SKM-1 treated with dmso at 0.1 percent for 144 hours (cell line): ENCODE measurements at regions not wholly inside any gene's neighbourhood (a gene's known extent, or its start where the extent isn't known, plus 50 kb on each side); places are given as distances from the start of the nearest gene placed in this dataset.

Experiments
- DNase-seq: peaks from one replicate; lab custom pipeline; 2025; ENCODE audit not compliant: unreplicated experiment; lab: John Stamatoyannopoulos, UW

DNA sequence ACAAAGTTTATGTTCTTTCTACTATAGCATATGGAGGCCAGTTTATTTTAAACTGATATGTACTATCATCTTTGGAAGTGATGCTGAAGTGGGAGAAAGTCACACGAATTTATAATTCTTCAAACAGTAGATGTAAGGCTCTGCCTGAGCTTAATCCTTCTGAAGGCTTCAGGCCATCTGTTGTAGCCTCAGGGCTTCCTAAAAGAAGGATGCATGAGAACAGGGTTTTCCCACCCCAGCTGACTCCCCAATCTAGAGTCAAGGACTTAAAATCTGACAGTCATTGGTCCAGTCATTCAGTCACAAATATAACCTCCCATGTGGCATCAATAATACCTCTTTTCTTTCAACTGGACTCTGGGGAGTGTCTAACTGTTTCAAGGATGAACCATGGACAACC, 330.5 kb downstream of the KCNS3 start:
- no peak for DNase-seq

DNA sequence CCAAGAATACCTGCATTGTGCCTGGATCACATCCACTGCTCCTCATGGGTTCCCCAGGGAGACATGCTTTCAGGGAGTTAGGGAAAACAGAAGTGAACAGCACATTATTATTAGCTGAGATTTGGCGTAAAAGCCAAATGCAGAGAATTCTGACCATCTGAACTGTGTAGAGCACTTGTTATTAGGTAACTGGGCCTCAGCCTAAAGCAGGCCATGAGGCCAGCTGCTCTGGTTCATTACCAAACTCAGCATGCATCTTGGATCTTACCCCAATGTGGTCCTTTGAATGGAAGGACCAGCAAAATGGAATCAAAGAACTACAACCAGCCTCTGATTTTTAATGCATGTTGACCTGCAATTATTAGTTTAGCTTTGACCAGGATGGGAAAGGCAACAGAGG, 322.3 kb downstream of the KCNS3 start:
- no peak for DNase-seq

DNA sequence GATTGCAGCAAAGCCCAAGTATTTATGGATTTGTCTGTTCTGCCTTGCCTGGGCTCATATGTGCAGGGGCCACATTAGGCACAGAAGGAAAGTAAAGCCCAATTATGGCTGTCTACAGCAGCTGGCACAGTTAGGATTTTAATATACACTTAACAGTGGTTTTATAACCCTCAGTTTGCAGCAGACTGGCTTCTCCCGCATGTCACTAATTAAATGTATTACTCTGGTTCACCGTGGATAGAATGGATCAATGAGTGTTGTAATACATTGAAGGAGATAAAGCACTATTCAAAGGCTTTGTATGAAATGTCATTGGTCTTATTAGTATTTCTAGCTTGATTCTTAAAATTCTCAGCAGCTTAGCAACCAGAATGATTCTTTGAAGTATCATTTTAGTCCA, 320.2 kb downstream of the KCNS3 start:
- no peak for DNase-seq

DNA sequence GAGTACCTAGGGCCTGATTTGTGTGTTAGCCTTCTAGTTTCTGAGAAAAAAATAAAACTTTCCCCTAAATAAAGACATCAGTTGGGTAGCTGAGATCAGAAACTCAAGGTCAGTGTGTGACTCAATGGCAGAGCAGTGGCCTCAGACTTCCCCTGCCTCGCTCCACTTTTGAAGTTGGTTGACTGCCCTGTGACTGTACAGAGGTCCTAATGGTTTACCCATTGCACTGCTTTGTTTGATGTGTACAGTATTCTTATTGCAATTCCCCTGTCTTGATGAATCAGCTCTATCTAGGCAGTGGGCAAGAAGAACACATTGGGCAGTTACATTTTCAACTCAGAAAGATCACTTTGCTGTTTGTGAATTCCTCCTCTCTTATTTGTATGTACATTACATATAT, 315.7 kb downstream of the KCNS3 start:
- DNase-seq, result no peak

DNA sequence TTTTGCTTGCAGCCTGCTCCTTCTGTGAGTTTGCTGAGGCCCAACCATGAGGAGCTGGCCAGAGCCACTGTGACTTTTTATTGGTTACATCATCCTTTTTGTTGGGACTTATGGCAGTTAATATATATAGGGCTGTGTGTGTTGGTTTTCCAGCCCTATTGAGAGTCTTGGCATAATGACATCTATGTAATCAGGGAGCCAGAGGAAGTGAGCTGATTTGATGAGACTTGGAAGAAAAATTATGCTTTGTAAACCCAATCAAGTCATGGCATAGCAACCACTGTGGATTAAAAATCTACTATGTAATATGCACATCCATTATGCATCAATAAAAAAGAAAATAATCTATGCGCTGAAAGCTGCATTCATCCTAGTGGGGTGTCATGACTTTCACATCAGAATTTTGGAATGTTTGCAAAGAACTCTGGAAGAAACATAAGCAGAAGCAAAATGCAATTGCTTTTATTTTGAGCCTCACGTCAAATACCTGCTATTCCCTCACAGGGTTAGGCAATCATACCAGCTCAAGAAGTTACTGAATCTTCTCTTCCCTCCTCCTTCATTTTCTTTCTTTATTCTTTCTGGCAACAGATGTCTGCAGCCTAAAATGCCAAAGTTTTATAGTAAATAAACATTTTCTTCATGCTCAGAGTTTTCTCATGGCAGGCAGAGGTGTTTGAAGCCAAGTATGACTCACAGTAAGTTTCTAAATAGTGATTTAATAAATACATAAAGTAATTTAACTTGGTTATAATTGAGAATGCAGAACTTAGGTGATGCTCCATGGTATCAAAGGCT, 308.5 kb downstream of the KCNS3 start:
- no peak for DNase-seq

DNA sequence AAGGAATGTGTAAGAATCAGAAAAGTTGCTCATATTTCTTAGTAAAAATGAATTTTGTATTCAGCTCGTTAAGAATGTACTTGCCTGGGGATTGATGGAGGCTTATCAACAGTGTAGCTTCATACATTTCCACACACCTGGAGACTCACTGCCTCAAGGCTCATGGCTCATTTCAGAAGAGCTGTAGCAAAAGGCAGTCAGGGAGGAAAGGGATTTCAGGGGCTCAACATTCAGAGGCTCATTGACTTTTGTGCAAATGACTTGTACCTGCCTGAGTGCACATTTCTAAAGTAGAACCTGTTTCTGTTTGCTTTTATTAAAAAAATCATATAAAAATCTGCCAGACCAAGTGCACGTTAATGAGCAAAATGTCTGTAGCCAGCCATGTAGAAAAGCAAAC, 304.4 kb downstream of the KCNS3 start:
- no peak for DNase-seq

DNA sequence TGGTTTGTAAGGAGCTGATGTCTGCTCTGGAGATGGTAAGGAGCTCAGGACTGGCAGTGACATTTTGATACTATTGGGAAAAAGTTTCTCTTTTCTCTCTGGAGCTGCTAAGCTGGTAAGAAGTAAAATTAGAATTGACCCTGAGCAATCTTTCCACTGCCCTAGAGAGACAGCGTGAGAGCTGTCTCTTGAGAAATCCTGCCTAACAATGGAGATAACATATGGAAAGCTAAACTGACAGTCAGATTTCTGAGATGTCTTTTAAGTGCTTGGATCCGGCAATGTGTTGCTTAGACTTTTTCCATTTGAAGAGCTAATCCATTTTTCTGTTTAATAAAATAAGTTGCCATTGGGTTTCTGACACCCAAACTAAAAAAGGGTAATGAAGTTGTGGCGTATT, 302.4 kb downstream of the KCNS3 start:
- DNase-seq, result no peak

DNA sequence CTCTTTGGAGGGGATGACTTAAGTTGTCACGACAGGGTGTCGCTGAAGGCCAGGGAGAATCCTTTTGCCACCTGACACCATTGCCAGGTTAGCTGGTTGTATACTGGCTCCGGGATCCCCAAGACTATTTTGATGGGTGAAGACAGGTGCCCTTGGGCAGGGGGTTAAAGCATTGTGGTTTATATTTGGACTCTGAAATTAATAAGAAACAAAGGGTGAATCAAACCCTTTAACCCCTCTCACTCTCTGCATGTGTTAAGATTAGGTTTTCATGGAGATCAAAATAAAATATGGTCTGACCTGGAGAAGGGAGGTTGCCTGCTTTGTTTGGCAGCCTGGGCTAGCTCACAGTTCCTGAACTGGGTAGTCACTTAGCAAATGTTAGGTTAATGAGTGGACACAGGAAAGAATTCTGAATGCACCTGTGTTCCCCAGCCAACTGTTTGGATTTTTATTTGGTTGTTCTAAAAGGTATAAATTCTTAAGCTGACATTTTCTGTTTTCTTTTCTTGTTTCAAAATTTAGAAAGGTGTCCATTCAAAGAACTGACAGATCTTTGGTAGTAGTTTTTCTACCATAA, 301.7 kb downstream of the KCNS3 start:
- no peak for DNase-seq

DNA sequence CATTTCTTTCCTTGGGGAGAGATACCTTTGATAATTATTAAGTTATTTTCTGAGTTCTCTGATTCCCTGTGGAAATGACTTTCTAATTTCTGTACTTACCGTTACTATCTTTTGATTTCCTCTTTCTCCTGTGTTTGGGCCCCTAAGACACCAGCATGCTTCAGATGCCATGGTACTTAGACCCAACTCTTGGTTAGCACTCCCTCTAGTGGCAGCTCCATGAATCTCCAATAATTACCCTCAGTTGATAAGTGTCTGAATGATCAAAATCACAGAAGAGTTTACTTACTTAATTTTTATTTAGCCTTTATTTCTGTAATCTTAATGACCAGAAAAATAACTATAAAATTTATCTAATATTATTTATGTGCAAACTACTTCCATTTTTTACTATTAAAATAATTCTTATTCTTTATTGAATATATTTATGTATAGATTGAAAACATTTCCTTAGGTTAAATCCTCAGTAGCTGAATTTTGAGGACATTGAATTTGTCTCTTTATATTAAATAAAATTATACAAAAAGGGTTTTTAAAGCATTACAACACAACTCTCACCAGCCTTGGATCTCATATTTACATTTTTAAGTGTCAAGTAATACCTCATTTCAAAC, 300.4 kb downstream of the KCNS3 start:
- DNase-seq, result peak; percentile 60

DNA sequence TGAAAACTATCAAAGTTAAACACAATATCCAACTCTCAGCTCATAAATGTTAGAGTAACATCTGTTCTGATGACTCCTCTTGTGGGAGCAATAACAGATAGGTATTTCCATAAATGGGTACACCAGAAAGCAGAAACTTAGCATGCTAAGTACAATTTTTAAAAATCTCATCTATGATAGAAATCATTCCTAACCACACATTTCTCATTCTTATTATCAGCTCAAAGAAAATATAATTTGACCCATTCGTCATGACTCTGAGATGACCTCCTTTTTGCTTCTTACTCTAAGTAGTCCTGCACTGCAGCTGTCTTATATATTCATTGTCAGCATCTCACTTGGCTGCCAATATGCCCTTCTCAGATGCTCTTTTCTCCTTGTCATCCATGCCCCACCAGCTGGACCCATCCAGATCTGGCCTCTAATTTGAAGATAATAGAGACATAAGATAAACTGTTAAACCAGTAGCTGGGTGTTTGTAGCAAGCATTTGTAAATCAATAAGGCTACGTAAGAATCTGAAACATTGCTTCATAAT, 298.3 kb downstream of the KCNS3 start:
- no peak for DNase-seq

DNA sequence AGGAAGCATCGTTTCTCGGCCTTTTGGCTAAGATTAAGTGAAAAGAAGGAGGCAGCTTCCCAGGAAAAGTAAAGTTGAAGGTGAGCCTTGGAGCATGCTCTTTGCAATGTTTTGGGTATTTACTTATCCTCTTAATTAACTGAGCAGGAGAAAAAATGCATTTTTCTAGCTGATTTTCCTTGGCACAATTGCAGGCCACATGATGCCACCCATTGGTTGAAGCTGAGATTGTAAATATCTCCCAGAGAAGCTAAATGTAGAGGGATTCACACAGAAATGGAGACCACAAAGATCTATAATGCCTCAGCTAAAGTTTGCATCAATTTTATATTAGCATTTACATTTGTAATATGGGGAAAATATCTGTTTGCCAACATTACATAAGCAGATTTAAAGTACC, 294.1 kb downstream of the KCNS3 start:
- DNase-seq, result no peak

DNA sequence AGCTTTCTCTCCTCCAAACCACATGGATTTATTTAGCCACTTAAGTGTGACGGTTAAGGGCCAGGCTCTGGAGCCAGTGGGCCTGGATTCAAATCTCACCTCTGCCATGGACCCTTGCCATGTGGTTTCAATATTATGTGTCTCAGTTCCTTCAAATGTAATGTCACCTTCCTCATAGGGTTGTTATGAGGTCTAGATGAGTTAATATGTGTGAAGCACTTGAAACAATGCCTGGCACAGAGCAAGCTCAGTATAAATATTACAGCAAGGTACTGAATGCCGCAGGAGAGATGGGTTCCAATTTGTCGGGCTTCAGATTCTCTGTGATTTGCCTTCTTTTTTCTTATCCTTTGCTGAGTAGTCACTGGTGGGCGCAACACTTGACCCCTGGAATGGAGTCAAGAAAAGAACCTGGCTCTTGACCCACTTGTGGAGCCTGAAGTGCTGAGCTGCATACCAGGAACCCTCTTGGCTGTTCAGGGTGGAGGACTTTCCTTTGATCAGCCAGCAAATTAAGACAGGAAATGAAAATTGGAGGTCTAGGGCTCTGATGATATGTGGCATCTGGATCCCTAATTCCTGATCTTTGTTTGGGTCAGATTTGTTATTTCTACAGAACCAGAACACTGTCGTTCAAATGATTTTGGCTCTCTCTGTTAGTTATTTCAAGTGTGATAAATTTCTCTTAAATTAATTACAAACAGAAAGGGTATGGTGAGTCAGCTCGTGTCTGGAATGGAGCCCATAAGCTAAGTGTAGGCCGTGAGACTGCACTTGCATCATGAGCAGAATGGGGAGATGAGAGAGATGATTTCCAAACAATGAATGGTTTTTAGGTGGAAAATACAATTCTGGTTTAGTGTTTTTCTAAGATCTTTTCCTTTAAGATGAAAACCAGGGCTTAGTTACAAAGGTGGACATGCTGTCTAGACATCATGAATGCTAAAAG, 293.0 kb downstream of the KCNS3 start:
- DNase-seq, result no peak

DNA sequence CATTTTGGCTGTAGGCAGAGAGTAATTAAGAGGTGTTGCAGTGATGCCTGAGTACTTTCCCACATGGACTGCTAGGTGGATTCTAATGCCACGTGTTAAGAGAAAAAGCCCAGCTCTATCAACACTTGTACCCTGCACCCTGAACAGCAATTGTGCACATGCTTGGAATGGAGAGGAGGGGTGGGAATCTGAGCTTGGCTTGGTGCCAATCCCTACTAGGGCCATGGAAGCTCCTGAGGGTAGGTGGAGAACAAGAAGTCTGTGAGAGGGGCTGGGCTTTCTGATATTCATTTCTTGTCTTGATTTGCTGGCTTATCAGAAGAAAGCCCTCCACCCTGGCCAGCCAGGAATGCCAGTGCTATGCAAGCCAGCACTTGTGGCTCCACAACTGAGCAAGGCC, 292.2 kb downstream of the KCNS3 start:
- no peak for DNase-seq

DNA sequence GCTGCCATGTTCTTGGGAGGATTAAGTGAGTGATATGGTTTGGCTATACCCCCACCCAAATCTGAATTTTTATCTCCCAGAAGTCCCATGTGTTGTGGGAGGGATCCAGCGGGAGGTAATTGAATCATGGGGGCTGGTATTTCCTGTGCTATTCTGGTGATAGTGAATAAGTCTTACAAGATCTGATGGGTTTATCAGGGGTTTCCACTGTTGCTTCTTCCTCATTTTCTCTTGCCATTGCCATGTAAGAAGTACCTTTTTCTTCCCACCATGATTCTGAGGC, 291.4 kb downstream of the KCNS3 start:
- no peak for DNase-seq

DNA sequence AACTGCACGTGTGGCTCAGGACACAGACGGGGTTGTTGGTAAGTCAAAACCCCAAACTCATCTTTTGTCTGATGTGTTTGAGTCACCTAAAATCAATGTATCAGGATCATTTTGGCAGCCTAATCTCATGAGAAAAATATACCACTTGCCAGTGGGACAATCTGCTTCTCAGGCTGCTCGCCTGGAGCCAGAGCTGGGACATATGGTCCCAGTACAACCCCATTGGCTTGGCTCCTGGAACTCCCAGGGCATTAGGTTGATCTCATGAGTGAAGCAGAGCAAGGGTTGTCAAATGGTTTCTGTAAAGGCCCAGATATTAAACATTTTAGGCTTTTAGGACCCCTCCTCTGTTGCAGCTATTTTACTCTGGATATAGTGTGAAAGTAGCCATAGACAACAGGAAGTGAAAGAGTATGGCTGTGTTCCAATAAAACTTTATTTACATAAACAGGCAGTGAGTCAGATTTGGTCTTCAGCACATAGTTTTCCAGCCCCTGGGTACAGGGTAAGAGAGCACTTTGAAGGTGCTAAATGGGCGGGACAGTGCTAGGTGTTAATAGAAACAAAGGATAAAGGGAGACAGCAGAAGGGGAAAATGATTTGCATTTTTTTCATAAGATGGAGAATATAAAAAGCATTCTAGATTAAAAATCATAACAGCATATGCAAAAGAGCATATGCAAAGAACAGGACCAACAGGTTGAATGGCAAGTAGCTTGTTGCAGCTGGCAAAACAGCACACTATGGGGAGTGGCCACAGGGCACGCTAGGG, 290.8 kb downstream of the KCNS3 start:
- DNase-seq, result no peak

DNA sequence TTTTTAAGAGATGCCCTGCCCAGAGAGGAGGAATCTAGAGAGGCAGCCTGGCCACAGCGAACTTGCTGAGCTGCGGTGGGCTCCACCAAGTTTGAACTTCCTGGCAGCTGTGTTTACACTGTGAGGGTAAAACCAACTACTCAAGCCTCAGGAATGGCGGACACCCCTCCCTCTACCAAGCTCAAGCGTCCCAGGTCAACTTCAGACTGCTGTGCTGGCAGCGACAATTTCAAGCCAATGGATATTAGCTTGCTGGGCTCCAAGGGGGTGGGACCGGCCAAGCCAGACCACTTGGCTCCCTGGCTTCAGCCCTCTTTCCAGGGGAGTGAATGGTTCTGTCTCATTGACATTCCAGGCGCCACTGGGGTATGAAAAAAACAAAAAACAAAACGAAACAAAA, 289.4 kb downstream of the KCNS3 start:
- no peak for DNase-seq

DNA sequence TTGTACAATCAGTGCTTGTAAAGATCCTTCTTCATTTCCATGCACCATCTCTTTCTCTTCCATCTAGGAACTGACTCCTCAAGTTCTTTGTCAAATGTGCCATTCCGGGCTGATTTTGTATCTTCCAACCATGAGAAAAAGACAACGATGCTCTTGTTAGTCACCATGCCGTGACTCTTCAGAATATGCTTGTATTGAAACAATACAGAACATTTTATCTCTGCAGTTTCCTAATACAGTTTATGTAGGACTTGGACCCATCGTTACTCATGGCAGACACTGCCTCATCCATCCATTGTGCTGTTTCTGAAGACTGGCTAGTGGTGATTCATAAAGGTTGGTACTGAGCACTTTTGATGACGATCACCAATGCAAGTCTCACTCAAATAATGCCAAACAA, 283.2 kb downstream of the KCNS3 start:
- no peak for DNase-seq

DNA sequence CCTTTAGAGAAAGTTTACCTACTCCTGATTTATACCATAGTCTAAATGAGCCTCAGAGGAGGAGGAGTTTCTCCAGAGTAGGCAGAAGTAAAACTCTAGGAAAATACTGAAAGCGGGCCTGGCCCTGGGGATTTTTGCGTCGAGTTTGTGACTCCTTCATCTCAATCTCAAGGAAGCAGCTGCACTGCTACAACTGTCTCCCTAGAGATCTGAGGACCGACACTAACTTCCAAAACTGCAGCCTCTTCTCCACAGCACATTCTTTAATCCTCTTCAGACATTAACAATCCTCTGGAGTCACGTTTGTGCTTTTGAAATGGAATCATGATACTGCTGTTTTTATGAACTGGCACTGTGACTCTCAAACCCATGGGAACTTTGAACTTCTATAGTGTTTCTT, 281.4 kb downstream of the KCNS3 start:
- DNase-seq, result no peak

DNA sequence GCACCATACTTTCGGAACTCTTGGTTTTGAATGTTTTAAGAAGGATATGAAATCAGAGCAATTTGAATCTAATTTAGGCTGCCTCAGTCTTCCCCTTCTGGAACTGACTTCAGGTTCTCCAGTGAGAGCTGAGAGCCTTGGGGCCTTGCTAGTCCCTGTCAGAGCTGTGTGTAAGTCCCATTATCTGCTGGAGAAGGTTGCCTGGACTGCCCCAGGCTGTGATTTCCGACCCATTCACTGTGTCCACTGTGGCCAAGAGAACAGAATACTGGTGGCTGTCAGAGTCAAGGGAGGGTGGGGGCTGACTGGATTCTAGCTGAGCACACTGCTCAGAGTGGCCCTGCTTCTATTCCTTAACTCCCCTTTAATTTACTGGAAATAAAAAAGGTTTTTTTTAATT, 278.0 kb downstream of the KCNS3 start:
- DNase-seq, result no peak

DNA sequence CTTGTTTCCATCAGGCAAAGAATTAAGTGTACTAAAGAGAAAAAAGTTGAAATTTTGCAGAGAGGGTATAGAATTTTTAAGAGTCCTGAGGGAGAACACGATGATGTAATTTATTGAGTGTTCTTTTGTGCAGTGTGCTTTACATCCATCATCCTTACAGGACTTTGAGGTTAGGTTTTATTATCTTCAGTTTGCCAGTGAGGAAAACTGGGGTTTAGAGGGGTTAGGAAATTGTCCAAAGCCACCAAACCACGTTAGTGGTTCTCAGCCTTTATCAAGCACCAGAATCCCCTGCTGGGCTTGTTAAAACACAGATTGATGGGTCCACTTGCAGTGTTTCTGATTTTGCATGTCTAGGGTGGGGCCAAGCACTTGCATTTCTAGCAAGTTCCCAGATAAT, 277.5 kb downstream of the KCNS3 start:
- DNase-seq, result no peak

DNA sequence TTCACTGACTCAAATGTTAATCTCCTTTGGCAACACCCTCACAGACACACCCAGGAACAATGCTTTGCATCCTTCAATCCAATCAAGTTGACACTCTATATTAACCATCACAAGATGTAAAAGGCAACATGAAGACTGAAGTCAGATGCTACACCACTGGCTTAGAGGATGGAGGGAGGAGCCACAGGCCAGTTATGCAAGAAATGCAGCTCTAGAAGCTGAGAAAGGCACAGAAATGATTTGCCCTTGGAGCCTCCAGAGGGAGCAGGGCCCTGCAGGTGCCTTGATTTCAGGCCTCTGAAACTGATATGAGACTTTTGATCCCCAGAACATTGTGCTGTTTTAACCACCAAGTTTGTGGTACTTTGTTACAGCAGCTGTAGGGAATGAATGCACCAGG, 276.3 kb downstream of the KCNS3 start:
- DNase-seq, result no peak
